BJ (cell line): ENCODE measurements at regions not wholly inside any gene's neighbourhood (a gene's known extent, or its start where the extent isn't known, plus 50 kb on each side); places are given as distances from the start of the nearest gene placed in this dataset.
"Not testable (repeated sequence)": the region's sequence is repeated elsewhere in the genome, so short reads cannot be mapped to it uniquely, and the experiment has no call there.

Experiments
- CTCF ChIA-PET: fragments of 350-600 bp; formaldehyde crosslinking; extraction: SDS; loops from one replicate; lab custom pipeline; 2021; ENCODE audit warnings: antibody characterized with exemption, inconsistent platforms; lab: Yijun Ruan, JAX
- POLR2A ChIA-PET: fragments of 300-600 bp; sonication (Branson Sonifier 250); formaldehyde crosslinking; extraction: SDS; loops from one replicate; lab custom pipeline; 2021; ENCODE audit warnings: antibody characterized with exemption; lab: Charles Lee
- DNase-seq: peaks from one replicate; pipeline ENCODE4 v3.0.0-alpha.2; 2011; ENCODE audit warnings: low read depth
- H3K27me3 ChIP-seq: 2 replicates; pipeline ENCODE4 v1.6.0; 2011; ENCODE audit warnings: low read length; ENCODE audit not compliant: control insufficient read depth, insufficient read depth
- H3K36me3 ChIP-seq: 2 replicates; pipeline ENCODE4 v1.5.1; 2011; ENCODE audit warnings: low read length; ENCODE audit not compliant: control insufficient read depth, insufficient read depth
- H3K4me3 ChIP-seq: 2 replicates; pipeline ENCODE4 v1.5.1; 2011; ENCODE audit warnings: low read depth, mild to moderate bottlenecking, control low read depth, low read length
- TF ChIP-seq, protein P1 (sequence below): IDR thresholded peaks from 2 replicates; pipeline ENCODE4 v1.5.1; 2011; ENCODE audit warnings: low read depth, mild to moderate bottlenecking, control low read depth, inconsistent platforms, low read length, moderate library complexity; ENCODE audit not compliant: insufficient read depth

DNA sequence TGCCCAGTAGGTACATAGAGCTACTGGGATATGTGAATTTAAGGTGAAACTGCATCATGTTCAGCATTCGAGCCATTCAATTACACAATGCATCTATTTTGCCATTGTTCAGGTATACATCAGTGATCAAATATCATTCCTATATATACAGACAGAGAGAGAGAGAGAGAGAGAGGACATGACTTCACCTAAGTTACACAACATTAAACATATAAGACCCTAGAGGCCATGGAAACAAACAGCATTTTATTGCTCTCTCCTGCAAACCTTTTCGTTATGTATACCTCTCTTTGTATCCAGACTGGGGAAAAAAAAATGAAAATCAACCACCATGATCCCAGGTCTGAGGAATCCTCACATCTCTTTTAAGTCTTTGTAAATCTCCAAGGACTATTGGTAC is 1829.1 kb downstream of the LRRC4C start:
- no peaks in the 10 kb centered on the region for H3K27me3 ChIP-seq
- DNase-seq, result no peak
- TF ChIP-seq, protein P1, sequence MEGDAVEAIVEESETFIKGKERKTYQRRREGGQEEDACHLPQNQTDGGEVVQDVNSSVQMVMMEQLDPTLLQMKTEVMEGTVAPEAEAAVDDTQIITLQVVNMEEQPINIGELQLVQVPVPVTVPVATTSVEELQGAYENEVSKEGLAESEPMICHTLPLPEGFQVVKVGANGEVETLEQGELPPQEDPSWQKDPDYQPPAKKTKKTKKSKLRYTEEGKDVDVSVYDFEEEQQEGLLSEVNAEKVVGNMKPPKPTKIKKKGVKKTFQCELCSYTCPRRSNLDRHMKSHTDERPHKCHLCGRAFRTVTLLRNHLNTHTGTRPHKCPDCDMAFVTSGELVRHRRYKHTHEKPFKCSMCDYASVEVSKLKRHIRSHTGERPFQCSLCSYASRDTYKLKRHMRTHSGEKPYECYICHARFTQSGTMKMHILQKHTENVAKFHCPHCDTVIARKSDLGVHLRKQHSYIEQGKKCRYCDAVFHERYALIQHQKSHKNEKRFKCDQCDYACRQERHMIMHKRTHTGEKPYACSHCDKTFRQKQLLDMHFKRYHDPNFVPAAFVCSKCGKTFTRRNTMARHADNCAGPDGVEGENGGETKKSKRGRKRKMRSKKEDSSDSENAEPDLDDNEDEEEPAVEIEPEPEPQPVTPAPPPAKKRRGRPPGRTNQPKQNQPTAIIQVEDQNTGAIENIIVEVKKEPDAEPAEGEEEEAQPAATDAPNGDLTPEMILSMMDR, result no peak
- CTCF ChIA-PET, result no interaction called here
- POLR2A ChIA-PET, result no interaction called here
- H3K4me3 ChIP-seq, result no peak overlapping the region
- H3K36me3 ChIP-seq, result no peaks in the 10 kb centered on the region

DNA sequence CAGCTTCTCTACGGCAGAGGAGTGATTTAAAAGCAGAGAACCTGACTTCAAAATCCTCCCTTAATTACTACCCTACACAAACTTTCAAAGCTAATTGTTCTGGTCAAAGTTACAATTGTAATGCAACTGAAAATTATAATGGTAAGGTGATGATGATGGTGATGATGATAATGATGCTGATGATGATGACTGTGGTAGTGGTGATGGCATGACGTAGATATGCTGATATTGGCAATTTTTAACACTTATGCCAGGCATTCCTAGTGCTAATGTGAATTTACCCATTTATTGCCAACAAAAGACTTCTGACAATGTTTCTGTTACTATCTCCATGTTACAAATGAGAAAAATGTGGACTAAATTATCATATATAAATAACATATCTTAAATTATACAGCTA is 1831.1 kb downstream of the LRRC4C start:
- no peak for DNase-seq
- ChIA-PET POLR2A (no interaction called here), CTCF (interaction anchor here (0.6 kb wide), 1 partner anchor 8 kb away, joined by 3 read pairs; no protein-coding TSS in a partner anchor)
- TF ChIP-seq, protein P1, result no peak
- Histone ChIP-seq H3K4me3 (no peak overlapping the region), H3K36me3 (no peaks in the 10 kb centered on the region), H3K27me3 (no peaks in the 10 kb centered on the region)

DNA sequence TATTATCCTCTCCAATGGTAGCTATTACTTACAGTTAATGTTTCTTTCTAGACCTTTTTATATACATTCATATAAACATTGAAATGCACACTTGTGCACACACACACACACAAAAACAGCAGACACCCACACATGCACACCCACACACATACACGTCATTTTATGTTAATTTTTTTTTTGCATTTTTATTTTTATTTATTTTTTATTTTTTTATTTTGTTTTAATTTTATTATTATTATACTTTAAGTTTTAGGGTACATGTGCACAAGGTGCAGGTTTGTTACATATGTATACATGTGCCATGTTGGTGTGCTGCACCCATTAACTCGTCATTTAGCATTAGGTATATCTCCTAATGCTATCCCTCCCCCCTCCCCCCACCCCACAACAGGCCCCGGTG is 1839.1 kb downstream of the LRRC4C start:
- H3K4me3 ChIP-seq, H3K27me3 ChIP-seq, DNase-seq, POLR2A ChIA-PET, H3K36me3 ChIP-seq: not testable (repeated sequence)
- CTCF ChIA-PET, result interaction anchor here (0.6 kb wide), 1 partner anchor 8 kb away, joined by 3 read pairs; no protein-coding TSS in a partner anchor

DNA sequence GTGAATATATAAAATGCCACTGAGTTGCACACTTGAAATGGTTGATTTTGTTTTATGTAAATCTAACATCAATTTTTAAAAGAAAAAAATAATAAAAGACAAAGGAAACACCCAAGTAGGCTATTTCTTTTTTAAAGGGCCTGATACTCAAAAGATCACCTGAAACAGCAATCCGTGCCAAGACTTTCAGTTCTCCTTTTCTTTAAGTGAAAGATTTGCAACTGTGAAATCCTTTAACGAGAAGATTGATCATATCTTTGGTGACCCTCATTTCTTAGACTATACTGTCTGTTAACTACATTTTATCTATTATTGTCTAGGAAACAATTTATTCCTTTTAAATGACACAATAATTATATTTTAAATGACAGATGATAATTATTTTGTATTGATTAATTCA is 1841.5 kb downstream of the LRRC4C start:
- CTCF ChIA-PET, result no interaction called here
- no peaks in the 10 kb centered on the region for H3K27me3 ChIP-seq
- no peaks in the 10 kb centered on the region for H3K36me3 ChIP-seq
- no peak for DNase-seq
- TF ChIP-seq, protein P1, result no peak
- no peak overlapping the region for H3K4me3 ChIP-seq
- POLR2A ChIA-PET, result no interaction called here

DNA sequence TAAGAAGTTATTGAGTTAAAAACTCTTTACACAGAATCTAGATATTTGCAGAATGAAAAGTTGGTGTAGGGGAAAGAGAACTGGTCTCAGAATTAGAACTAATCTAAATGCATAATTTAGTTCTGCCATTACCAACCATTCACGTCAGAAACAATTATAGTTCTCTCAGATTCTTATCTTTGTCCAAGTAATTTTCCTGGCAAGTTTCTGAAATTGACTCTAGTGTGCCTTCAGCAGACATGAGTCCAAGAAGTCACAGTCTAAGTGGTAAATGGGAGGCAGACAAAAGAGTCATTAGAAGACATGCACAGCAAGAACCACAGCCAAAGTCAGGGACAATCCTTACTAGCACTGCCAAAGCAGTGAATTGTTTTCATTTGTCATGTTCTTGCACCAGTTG is 1870.1 kb downstream of the LRRC4C start:
- TF ChIP-seq, protein P1, result no peak
- DNase-seq, result no peak
- no peaks in the 10 kb centered on the region for H3K27me3 ChIP-seq
- no peak overlapping the region for H3K4me3 ChIP-seq
- H3K36me3 ChIP-seq, result no peaks in the 10 kb centered on the region
- ChIA-PET CTCF (no interaction called here), POLR2A (no interaction called here)

DNA sequence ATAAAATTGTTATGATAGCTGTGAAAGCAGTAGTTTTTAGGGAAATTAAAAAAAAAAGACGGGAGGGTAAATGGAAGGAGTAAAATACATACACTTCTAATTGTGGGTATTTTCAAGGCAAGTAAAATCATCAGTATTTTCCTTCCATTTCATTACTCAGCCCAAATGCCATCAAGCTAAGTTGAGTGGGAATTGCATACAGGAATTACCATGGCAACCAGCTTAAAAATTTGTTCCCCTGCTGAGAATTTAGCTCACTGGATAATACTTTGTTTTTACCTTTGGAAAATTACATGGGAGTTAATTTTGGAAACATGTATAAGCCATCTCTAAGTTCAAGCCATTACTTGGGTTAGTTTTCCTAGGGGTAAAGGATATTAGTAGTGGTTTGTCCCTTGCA is 1873.4 kb downstream of the LRRC4C start:
- CTCF ChIA-PET, result no interaction called here
- H3K36me3 ChIP-seq, result no peaks in the 10 kb centered on the region
- no peaks in the 10 kb centered on the region for H3K27me3 ChIP-seq
- TF ChIP-seq, protein P1, result no peak
- DNase-seq, result no peak
- no peak overlapping the region for H3K4me3 ChIP-seq
- POLR2A ChIA-PET, result no interaction called here
